Vagina (tissue), 2 donors: ENCODE measurements at regions not wholly inside any gene's neighbourhood (a gene's known extent, or its start where the extent isn't known, plus 50 kb on each side); places are given as distances from the start of the nearest gene placed in this dataset.

Experiments
- DNase-seq, 2 donors: peaks; one replicate each; pipeline ENCODE4 v3.0.0-alpha.2; 2017; ENCODE audit errors: extremely low spot score in 2 of 2
- H3K27ac ChIP-seq: fragments of 200-600 bp; sonication (generic); one replicate; pipeline ENCODE4 v1.5.1; 2019
- H3K27me3 ChIP-seq: fragments of 200-600 bp; sonication (generic); one replicate; pipeline ENCODE4 v1.5.1; 2019
- H3K36me3 ChIP-seq, 2 donors: fragments of 200-600 bp; sonication (generic); one replicate each; pipeline ENCODE4 v1.5.1; 2017 to 2019
- H3K4me1 ChIP-seq: fragments of 200-600 bp; sonication (generic); one replicate; pipeline ENCODE4 v1.5.1; 2019
- H3K4me3 ChIP-seq, 2 donors: fragments of 200-600 bp; sonication (generic); 1 replicate in 1 of 2; 2 replicates in 1 of 2; pipeline ENCODE4 v1.5.1; 2016 to 2019
- H3K9me3 ChIP-seq: fragments of 200-600 bp; sonication (generic); one replicate; pipeline ENCODE4 v1.5.1; 2019
- CTCF ChIP-seq, 3 experiments: fragments of 450-650 bp in 2 of 3; fragments of 200-600 bp in 1 of 3; sonication (generic) in 1 of 3; IDR thresholded peaks; one replicate each; pipeline ENCODE4 v1.5.1; 2017 to 2019; ENCODE audit warnings: antibody characterized with exemption in 3 of 3, mild to moderate bottlenecking in 2 of 3, moderate library complexity in 2 of 3
- POLR2A ChIP-seq, 2 donors: fragments of 450-650 bp; IDR thresholded peaks; one replicate each; pipeline ENCODE4 v1.6.1; 2017; ENCODE audit warnings: antibody characterized with exemption in 2 of 2, mild to moderate bottlenecking in 2 of 2, moderate library complexity in 2 of 2
- POLR2AphosphoS5 ChIP-seq, 2 donors: sonication (generic); formaldehyde crosslinking; IDR thresholded peaks; one replicate each; pipeline ENCODE4 v1.9.0; 2017; ENCODE audit warnings: antibody characterized with exemption in 2 of 2, mild to moderate bottlenecking in 2 of 2, low read depth in 1 of 2; ENCODE audit not compliant: insufficient read depth in 1 of 2
- intact Hi-C: fragments of 100-400 bp; cut with DNase I; formaldehyde crosslinking; loops from one replicate; pipeline ENCODE4 v1.15.1; 2023

- intact Hi-C loops = no loop called here
- Histone ChIP-seq H3K36me3 (no peaks in the 10 kb centered on the region), H3K4me1 (peaks cover 5% of the 10 kb centered on the region), H3K27ac (no peak overlapping the region), H3K27me3 (no peaks in the 10 kb centered on the region), H3K9me3 (no peaks in the 10 kb centered on the region), H3K4me3 (no peak overlapping the region)
- TF ChIP-seq CTCF (IDR thresholded peaks at IDR 0.05) (no peak), POLR2A (IDR thresholded peaks at IDR 0.05) (no peak)
- DNase-seq = no peak
These were observed 295.4 kb downstream of the ZEB2 start for GRCh38 chr2:144224472-144224871.

- no peak overlapping the region for H3K4me3 ChIP-seq
- no peaks in the 10 kb centered on the region for H3K27me3 ChIP-seq
- no peak overlapping the region for H3K27ac ChIP-seq
- no peak for TF ChIP-seq POLR2AphosphoS5 (IDR thresholded peaks at IDR 0.05; ENCODE audit: insufficient read depth in 1 of 2, low read depth in 1 of 2)
- TF ChIP-seq POLR2A (IDR thresholded peaks at IDR 0.05) = no peak
- TF ChIP-seq CTCF (IDR thresholded peaks at IDR 0.05) = no peak
- DNase-seq = no peak
- no peaks in the 10 kb centered on the region for H3K9me3 ChIP-seq
- H3K4me1 ChIP-seq = no peaks in the 10 kb centered on the region
- intact Hi-C loops = no loop called here
- no peaks in the 10 kb centered on the region for H3K36me3 ChIP-seq
These were observed 299.9 kb downstream of the ZEB2 start for GRCh38 chr2:144219979-144220378.

- DNase-seq = no peak
- Histone ChIP-seq H3K4me3 (no peak overlapping the region), H3K27me3 (no peaks in the 10 kb centered on the region), H3K36me3 (no peaks in the 10 kb centered on the region), H3K9me3 (no peaks in the 10 kb centered on the region), H3K27ac (no peak overlapping the region), H3K4me1 (no peaks in the 10 kb centered on the region)
- TF ChIP-seq POLR2AphosphoS5 (IDR thresholded peaks at IDR 0.05; ENCODE audit: insufficient read depth in 1 of 2, low read depth in 1 of 2) (no peak), POLR2A (IDR thresholded peaks at IDR 0.05) (no peak), CTCF (IDR thresholded peaks at IDR 0.05) (no peak)
- intact Hi-C loops = no loop called here
These were observed 301.9 kb downstream of the ZEB2 start for GRCh38 chr2:144217853-144218633.

- intact Hi-C loops = no loop called here
- H3K4me3 ChIP-seq = no peak overlapping the region
- no peaks in the 10 kb centered on the region for H3K4me1 ChIP-seq
- H3K9me3 ChIP-seq = no peaks in the 10 kb centered on the region
- DNase-seq = no peak
- H3K36me3 ChIP-seq = no peaks in the 10 kb centered on the region
- no peak for TF ChIP-seq POLR2A (IDR thresholded peaks at IDR 0.05)
- no peak for TF ChIP-seq CTCF (IDR thresholded peaks at IDR 0.05)
- no peak for TF ChIP-seq POLR2AphosphoS5 (IDR thresholded peaks at IDR 0.05; ENCODE audit: insufficient read depth in 1 of 2, low read depth in 1 of 2)
- H3K27me3 ChIP-seq = no peaks in the 10 kb centered on the region
- no peak overlapping the region for H3K27ac ChIP-seq
These were observed 303.9 kb downstream of the ZEB2 start for GRCh38 chr2:144215701-144216675.
